NCI-H1105 treated with DMSO at 0.1 percent for 48 hours (cell line): ENCODE measurements at regions not wholly inside any gene's neighbourhood (a gene's known extent, or its start where the extent isn't known, plus 50 kb on each side); places are given as distances from the start of the nearest gene placed in this dataset.
"Not testable (repeated sequence)": the region's sequence is repeated elsewhere in the genome, so short reads cannot be mapped to it uniquely, and the experiment has no call there.

Source experiments
- DNase-seq: peaks from one replicate; lab custom pipeline; 2025; lab: John Stamatoyannopoulos, UW

DNA sequence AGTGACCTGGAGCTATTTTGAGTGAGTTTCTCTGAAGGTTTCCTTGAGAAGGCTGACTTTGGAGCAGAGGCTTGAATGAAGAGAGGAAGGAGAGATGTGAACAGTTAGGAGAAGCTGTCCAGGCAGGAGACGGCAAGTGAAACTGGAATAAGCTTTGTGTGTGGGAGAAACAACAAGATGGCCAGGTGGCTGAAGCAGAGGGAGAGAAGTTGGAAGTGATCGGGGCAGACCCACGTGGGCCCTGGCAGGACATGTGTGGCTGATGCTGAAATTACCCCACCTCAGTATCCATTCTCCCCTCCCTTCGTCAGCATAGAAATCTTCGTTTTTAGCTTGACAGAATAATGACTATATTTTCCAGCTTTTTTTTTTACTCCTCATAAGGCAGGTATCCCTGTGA lies 809.2 kb upstream of the TMEM132C start:
- no peak for DNase-seq

DNA sequence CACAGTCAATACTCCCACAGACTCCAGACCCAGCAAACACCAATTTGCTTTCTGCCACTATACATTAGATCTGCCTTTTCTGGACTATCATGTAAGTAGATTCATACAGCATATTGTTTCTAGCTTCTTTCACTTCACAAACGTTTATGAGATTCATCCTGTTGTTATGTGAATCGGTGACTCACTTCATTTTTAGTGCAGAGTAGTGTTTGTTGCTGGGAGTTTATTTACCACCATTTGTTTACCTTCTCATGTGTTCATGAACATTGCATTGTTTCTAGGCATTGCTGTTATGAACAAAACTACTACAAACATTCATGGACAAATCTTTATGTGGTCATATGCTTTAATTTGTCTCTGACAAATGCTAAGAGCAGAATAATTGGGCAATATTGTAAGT lies 807.8 kb upstream of the TMEM132C start:
- no peak for DNase-seq

DNA sequence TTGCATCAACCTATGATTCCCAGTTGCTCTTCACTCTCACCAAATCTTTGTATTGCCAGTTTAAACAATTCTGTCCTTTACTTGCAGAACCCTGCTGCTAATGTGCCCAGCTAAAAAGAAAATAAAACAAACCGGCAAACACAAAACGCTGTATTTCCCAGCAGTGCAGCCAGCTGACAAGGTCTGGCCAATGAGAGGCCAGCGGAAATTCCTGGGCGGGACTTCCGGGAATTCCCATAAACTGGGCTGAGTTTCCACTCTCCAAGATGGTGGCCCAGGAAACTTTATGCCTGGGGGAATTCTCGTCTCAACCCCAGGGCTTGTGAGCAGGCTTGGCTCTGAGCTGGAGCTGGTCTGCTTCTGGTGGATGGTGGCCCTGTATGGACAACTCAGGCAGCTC lies 807.3 kb upstream of the TMEM132C start:
- no peak for DNase-seq

- no peak for DNase-seq
Measured at GRCh38 chr12:127463237-127463636, 803.7 kb upstream of the TMEM132C start.

- DNase-seq, result no peak
Measured at GRCh38 chr12:127469331-127469730, 797.6 kb upstream of the TMEM132C start.

DNA sequence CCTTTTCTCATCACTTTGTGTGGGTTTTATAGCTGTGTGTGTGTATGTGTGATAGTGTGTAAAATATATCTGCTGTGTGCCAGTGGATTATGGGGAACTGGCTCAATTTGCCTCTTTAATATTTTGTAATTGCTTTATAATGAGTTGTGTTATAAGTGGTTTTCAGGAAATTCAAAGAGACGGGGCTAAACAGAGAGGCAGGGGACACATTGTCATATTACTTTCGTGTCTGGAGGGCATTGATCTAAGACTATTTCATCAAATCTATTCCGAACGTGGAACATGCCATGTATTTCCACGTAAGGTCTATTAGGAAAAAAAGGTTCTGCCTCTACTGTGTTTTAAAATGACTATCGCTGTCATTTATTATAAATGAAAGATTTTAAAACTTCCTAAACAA lies 793.2 kb upstream of the TMEM132C start:
- DNase-seq, result no peak

- no peak for DNase-seq
Measured at GRCh38 chr12:127479256-127479655, 787.7 kb upstream of the TMEM132C start.

GRCh38 chr12:127480775-127481314 lies 786.1 kb upstream of the TMEM132C start:
- DNase-seq, result no peak

- no peak for DNase-seq
Measured at GRCh38 chr12:127482950-127483349, 784.0 kb upstream of the TMEM132C start.

DNA sequence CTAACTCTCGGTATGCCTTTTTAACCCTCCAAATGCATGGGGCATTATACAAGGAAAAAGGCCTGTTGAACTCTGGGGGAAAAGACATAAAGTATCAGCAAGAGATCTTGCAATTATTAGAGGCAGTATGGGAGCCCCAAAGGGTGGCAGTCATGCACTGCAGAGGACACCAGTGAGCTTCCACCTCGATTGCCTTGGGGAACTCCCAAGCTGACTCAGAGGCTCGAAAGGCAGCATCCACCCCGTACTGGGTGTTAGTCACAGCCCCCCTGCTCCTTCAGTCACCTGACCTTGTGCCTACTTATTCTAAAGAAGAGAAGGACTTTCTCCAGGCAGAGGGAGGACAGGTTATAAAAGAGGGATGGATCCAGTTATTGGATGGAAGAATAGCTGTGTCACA lies 781.4 kb upstream of the TMEM132C start:
- DNase-seq, result no peak

DNA sequence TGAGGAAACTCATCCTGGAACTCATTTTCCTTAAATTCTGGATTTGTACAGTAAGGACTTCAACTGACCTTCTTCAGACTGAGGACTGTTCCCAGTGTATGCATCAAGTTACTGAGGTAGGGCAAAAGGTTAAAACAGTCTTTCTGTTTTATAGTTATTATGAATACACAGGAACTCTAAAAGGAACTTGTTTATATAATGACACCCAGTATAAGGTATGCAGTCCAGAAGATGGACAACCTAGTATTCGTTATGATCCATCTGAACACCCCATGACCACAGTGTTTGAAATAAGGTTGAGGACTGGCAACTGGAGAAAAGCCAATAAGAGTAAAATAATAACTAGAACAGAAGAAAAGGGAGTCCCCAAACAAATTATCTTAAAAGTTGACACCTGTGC lies 779.9 kb upstream of the TMEM132C start:
- no peak for DNase-seq

- no peak for DNase-seq
Measured at GRCh38 chr12:127489061-127489460, 777.9 kb upstream of the TMEM132C start.

GRCh38 chr12:127494961-127495915 lies 771.7 kb upstream of the TMEM132C start:
- DNase-seq, result no peak

- DNase-seq, result no peak
Measured at GRCh38 chr12:127496255-127496654, 770.7 kb upstream of the TMEM132C start.

- no peak for DNase-seq
Measured at GRCh38 chr12:127500512-127501035, 766.4 kb upstream of the TMEM132C start.

GRCh38 chr12:127501916-127502315 lies 765.1 kb upstream of the TMEM132C start:
- DNase-seq, result no peak

DNA sequence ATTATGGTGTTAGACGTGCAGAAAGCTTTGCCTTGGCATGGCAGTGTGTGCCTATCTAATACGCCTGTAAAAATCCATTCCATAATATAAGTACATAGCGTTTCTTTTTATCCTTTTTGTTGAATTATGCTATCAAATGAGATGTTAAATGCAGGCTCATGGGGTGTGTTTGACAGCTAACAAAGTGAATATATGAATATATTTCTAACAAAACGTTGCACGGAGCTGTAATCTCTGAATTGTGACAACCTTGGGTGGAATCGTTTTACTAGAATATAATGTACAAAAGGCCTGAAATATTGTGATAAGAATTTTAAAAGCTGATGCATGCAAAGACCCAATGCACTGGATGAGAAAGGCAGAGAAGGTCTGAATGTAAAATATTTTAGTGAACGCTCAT lies 763.7 kb upstream of the TMEM132C start:
- no peak for DNase-seq

GRCh38 chr12:127503996-127504395 lies 763.0 kb upstream of the TMEM132C start:
- DNase-seq, result not testable (repeated sequence)

DNA sequence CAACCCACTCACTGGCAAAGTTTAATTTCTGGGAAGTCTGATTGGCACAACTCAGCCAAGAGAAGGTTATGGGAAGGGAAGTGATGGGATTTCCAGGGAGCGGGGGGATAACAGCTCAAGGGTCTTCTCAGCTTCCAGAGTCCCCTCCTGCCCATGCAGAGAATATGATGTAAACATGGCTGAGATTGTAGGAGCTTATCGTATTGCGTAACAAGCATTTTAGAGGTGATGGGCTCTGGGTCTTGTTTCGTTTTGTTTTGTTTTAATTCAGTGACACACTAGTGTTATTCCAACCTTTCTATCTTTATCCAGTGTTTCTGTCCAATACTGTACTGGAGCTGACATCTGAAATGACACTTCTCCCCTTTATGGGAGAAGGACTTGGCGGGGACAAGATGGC lies 762.1 kb upstream of the TMEM132C start:
- DNase-seq, result no peak

- DNase-seq, result no peak
Measured at GRCh38 chr12:127507341-127507740, 759.6 kb upstream of the TMEM132C start.

- no peak for DNase-seq
Measured at GRCh38 chr12:127509066-127509778, 757.7 kb upstream of the TMEM132C start.

GRCh38 chr12:127515941-127516340 lies 751.0 kb upstream of the TMEM132C start:
- no peak for DNase-seq

GRCh38 chr12:127516467-127516866 lies 750.5 kb upstream of the TMEM132C start:
- no peak for DNase-seq
